ENCODE measurements at regions not wholly inside any gene's neighbourhood (a gene's known extent, or its start where the extent isn't known, plus 50 kb on each side); places are given as distances from the start of the nearest gene placed in this dataset.

GRCh38 chr10:113422371-113422770 lies 130.5 kb upstream of the HABP2 start:
- TF ChIP-seq CTCF (IDR thresholded peaks at IDR 0.05) (no peak), POLR2A (IDR thresholded peaks at IDR 0.05) (no peak)

Data from right lobe of liver (tissue), 4 donors.